HG02870 (cell line): ENCODE measurements at regions not wholly inside any gene's neighbourhood (a gene's known extent, or its start where the extent isn't known, plus 50 kb on each side); places are given as distances from the start of the nearest gene placed in this dataset.
A peak's percentile ranks its signal among the peaks of the same experiment; 100 is the strongest.

Experiments used
- ATAC-seq: cut with Tn5 transposase; IDR thresholded peaks from one replicate; pipeline ENCODE4 v1.9.1; 2021; ENCODE audit warnings: mild to moderate bottlenecking, moderate library complexity; ENCODE audit not compliant: unreplicated experiment

DNA sequence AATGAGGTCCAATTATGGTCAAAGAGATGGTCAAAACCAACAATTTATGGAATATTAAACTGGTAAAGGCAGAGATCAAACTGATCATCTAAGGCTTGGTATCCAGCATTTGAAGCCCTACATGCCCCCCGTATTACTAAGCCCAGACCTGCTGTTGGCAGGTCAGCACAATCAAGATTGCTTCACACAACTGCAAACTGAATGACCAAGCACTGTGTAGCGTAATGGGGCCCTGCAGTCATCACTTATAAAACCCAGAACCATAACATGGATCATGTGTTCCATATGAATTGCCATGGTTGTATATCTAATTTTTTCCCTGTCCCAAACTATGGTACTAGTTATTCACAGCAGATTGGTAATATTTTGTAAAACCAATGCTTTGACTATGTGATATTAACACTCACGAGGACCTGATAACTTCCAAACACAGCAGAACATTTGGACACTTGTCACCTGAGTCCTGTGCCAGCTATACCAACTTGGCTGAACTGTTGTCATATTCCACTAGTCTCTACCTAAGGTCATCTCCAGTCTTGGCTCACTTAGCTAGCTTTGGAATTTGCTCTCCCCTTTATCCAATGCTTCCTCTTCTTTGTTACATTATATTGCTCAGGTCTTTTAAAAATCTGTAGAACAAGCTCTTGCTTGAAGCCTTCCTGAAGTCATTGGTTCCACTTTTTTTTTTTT is 81.7 kb upstream of the HMHB1 start:
- ATAC-seq: no peak

DNA sequence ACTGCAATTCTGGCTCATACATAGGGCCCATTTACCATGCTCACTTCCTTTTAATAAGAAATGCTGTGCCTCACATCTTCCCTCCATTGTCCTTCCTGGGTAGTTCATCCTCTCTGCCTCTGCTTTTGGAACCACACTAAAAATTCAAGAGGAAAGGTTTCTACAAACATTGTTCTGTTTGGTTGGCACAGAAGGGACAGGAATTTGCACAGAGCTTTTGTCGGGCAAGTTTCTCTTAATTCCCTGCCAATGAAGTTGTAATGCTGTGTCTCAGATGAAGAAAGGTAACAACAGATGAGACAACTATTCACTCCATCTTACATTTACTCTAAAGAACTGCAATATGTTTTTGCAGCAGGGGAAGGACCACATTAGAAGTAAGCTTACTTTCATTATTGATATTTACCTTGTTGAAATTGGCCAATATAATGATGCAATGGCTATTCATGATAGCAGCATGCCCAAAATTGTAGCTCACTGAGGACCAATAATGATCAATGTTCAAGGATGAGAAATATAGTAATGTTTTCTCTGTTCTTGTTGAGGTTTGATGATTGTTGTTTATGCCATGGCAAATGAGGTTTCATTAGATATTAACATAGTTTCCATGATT is 82.5 kb upstream of the HMHB1 start:
- no peak for ATAC-seq

DNA sequence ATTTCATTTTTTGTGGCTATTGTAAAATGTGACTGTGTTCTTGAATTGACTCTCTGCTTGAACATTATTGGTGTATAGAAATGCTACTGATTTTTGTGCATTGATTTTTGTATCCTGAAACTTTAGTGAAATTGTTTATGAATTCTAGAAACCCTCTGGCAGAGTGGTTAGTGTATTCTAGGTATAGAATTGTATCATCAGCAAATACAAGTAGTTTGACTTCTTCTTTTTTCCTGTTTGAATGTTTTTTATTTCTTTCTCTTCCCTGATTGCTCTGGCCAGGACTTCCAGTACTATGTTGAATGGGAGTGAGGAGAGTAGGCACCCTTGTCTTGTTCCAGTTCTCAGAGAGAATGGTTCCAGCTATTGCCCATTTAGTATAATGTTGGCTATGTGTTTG is 88.8 kb upstream of the HMHB1 start:
- ATAC-seq: no peak

DNA sequence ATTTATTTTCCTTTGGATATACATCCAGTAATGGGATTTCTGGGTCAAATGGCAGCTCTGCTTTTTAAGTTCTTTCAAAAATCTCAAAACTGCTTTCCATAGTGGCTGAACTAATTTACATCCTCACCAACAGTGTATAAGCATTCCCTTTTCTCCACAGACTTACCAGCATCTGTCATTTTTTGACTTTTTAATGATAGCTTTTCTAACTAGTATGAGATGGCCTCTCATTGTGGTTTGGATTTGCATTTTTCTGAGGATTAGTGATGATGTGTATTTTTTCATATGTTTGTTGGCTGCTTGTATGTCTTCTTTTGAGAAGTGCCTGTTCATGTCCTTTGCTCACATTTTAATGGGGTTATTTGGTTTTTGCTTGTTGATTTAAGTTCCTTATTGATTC is 90.0 kb upstream of the HMHB1 start:
- ATAC-seq: no peak

DNA sequence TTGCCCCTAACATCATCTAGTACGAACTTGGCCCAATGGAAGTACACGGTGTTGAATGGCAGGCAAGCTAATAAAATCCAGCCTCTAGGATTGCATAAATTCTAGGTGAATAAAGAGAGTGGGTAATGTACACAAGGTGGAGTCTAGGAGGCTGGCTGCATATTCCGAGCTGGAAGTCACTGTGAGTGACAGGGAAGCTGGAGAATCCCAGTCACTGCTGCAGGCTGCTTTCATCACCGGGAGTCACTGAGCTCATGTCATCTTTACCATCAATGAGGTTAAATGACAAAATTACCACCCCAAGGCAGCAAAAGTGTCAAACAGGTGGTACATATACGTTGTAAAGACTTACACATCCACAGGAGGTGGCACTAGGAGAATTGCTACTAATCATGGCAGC is 91.3 kb upstream of the HMHB1 start:
- ATAC-seq: no peak

DNA sequence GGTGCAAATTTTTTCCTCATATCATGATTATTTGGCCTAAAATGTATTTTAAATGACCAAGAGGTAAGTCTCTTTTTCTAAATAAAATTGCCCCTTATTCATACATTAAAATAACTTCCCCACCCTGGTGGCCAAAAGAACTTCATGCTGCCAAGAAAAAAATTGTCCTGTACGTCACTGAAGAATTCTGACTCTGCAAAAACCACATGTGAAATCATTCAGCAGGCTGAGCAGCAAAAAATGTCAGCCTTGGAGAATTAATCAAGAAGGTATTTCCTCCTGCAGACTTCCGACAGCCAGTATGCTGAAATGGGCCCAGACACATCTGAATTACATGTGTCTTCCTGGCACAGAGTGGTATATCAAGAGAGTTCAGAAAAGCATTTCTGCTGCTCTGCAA is 94.6 kb upstream of the HMHB1 start:
- no peak for ATAC-seq

DNA sequence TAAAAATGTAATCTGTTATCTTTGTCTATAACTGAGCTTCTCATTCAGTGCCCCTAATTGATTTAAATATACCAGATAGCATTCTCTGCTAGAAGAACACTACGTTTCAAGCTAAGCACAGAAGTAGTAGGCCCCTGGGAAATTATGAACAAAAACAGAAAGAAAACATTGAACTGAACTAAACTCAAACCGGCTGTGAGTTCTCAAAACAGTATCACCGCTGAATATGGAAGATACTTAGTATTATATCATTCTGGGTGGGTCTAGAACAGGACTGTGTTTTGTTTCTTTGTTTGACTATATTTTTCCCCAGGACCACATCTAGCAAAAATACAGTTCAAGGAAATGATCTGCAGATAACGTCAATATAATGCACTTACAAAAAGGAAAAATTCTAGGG is 95.1 kb upstream of the HMHB1 start:
- no peak for ATAC-seq

DNA sequence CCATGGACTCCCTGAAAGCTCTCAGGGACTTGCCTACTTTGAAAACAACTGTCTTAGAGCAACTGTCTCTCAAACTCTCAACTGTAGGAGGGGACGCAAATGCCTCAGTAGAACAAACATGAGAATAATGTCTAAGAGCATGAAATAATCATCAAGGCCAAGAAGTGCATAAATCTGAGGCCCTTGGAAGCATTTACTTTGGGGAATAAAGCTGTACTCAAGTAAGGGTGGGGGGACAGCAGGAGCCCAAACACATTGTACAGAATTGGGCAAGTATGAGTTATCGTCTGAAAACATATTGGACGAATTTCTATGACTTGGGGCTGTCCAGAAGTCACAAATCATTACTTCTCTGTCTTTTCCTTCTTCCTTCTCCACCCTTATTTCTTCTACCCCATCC is 96.3 kb upstream of the HMHB1 start:
- ATAC-seq: no peak

DNA sequence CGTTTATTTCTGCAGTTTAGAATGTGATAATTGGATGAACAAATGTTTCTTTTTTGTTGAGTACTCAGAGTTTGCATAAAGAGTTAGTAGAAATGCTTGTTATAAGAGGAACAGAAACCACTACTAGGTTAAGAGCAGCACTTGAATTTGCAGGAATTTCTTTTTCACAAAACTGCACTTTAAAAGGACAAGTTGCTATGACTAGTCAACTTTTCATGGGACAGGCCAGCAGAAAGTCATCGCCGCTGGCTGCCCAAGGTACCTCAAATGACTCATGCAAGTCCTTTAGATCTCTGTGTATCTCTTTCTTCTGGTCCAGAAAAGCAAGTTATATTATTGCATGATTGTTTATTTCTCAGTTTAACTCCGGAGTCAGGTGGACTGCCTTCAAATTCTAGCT is 97.3 kb upstream of the HMHB1 start:
- ATAC-seq: peak; percentile 77

DNA sequence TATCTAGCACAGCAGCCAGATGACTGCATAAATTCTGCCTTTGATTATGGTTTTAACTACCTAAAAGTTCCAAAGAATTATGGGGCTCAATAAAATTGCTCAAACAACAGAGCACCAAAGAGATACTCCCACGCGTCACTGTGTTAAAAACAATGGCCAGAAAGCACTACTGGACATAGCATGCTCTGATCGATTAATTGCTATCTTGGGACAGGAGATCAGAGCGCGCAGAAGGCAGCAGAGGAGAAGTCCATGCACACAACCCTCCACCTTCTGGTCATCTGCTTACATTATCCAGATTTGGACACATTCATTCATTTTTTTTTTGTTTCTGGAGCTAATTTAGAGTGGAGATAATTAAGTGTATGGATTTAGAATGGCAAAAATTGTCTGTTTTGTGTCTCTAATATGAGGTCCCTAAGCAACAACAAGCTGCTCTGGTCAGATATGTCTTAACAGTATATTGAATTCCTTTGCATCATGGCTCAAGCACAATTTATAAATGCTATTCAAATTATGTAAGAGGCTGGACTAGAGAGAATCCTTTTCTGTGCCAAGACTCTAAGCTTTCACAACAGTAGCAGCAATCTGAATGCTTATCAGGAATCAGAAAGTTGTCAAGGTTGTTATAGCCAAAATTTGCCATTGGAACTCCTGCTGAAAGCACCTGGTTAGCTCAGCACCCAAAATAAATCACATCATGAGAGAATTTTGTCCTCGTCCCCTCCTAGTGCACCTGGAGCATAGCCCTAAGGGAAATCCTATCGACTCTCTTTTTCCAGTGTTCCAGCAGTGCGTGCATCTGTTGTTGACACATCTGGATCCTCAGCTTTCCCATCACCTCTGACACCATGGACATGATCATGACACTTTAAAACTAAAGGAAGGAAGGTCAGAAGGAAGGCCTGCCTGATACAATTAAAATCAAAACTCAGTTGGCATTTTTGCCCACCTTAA is 98.6 kb upstream of the HMHB1 start:
- ATAC-seq: no peak

DNA sequence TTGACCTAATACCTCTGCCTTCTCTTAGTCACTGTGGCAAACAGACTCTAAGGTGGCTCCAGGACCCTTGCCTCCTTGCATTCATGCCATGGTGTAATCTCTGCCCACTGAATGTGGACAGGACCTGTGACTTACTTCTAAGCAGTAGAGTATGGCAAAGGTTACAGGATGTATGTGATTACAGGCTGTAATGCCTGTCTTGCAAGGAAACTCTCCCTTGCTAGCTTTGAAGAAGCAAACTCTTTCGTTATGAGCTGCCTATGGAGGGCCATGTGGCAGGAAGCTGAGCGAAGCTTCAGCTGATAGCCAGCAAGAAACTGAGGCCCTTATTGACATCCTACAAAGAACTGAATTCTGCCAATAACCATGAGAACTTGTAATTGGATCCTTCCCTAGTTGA is 103.3 kb upstream of the HMHB1 start:
- ATAC-seq: no peak

DNA sequence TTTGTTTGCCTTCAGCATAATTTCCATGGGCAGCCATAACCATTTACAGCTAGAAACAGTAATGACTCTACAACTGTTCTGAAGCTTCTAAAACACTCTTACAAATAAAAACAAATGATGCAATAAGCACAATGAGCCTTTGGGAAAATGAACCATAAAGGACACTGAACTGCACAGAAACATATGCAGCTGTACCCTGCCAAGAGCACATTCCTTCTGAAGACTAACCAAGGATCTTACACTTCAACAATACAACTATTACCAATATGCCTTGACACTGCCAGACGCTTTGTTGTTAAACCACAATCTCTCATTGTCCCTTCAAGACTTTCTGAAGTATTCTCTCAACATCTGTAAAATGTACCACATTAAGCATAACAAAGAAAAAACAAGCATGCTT is 104.2 kb upstream of the HMHB1 start:
- no peak for ATAC-seq

DNA sequence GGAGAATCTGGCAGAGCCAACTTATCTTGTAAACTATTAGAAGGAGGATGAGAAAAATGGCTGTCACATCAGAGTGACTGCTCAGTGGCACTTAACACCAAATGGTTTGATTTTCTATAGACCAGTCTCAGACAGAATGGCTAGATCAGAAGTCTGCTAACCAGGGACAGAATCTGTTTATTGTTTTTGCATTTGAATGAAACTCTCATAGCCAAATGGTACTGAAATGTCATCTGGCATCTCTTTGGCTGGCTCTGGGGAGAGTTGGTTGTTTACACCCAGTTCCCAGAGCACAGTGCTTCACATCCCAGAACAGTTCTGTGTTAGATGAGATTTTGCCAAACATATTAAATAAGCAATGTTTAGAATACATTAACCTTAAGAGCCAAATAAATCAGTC is 106.6 kb upstream of the HMHB1 start:
- no peak for ATAC-seq

DNA sequence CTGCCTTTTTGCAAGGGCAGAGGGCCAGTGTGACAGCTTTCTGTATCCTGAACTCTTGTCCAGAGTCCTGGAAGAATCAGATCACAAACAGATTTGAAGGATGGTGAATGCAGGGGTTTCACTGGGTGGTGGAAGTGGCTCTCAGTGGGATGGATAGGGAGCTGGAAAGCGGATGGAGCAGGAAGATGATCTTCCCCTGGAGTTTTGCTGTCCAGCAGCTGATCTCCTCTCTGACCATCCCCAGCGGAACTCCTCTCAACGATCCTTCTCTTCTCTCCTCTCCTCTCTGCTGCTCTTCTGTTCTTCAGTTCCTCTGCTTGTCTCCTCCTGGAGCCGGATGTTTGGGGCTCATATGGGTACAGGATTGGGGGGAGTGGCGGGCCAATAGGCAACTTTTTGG is 108.3 kb upstream of the HMHB1 start:
- no peak for ATAC-seq

DNA sequence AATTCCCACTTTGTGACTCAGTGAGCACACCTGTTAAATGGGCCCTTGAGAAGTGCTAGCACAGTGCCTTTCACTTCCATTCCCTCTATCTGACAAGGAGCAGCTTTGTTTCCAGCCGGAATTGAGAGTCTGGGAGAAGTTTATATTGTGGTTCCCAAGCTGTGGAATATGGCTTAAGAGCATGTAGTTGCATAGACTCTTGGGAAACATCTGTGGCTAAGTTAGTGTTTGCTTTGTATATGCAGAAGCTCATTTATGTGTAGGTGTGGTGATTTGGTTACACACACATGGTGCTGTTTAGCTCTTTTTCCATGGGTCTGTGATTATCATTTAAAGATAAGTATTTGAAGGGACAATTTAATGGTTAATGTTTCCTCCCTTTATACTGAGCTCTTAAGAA is 110.5 kb upstream of the HMHB1 start:
- no peak for ATAC-seq

DNA sequence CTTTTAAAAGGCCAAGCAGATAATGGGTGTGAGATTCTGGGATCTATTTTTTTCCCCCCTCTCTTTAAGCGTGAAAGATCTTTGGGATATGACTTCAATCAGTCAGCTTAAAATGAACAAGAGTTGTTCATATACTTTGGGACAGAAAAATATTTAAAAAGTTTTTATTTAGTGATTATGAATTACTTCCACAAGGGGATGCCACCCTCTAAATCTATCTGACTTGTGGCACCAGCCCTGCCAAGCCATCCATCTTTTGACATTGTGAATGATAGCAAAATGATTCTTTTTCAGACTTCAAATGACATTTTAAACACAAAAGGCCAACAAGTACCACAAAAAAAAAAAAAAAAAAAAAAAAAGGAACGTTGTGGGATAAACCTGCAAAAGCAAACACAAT is 111.0 kb upstream of the HMHB1 start:
- ATAC-seq: no peak

DNA sequence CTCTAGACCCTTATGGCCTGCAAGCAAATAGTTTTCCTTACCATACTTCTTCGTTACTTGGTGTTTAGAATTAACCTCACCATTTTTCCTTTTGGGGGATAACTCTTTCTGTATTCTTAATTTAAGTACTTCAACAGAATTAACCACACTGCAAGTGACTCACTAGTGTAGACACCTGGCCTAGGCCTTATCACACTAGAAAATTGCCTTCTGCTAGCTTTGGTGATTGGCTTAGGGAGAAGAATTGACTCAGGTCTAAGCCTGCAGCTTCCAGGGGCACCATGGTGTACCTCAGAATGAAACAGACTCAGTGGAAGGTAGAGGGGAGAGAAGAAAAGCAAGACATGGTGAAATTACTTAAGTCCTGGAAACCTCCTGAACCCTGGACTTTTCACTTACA is 112.8 kb upstream of the HMHB1 start:
- no peak for ATAC-seq

DNA sequence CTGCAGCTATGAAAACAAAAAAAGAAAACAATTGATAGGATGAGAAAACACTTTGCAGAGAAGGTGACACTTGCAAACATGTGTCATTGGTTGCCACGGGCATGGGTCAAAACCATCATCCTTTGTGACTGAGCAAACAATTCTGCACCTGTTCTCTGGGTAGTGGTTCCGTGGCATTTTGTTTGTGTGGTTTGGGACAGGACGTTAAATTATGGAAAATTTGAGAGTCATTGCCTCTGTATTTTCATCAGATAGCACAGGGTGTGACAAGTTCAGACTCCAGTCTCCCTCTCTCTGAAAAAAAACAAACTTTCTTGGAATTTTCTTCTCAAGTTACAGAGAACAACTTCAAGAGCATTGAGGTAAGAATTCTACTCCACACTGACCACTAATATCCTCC is 113.4 kb upstream of the HMHB1 start:
- ATAC-seq: no peak

DNA sequence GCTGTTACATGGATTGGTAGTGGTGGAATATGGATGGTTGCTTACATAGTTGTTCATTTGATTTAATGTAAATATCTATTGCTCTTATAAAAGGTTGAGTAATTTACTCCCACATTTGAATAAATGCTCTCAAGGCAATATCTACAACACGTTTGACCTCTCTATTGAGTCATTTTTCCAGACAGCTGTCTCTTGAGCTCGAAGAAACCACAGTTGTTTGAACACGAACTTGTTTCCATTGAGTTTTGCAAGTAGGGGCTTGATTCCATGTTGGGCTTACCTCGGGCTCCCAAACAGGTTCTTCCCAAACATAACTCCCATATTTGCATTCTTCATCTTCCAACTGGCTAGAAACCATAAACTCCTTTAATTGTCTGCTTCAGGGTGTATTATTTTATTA is 115.0 kb upstream of the HMHB1 start:
- ATAC-seq: no peak

DNA sequence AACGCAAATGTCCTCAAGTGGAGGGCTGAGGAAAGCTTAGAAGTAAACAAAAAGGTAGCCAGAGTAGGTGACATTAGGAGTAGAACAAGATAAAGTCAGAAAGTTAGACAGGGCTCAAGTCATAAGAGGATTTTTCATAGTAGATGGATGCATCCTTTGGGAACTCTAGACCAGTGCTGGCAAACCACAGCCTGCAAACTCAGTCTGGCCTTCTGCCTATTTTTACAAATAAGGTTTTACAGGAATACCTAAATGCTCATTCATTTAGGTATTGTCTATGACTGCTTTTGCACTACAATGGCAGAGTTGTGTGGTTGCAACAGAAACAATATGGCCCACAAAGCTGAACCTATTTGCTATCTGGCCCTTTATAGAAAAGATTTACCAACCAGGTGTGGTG is 116.0 kb upstream of the HMHB1 start:
- no peak for ATAC-seq

DNA sequence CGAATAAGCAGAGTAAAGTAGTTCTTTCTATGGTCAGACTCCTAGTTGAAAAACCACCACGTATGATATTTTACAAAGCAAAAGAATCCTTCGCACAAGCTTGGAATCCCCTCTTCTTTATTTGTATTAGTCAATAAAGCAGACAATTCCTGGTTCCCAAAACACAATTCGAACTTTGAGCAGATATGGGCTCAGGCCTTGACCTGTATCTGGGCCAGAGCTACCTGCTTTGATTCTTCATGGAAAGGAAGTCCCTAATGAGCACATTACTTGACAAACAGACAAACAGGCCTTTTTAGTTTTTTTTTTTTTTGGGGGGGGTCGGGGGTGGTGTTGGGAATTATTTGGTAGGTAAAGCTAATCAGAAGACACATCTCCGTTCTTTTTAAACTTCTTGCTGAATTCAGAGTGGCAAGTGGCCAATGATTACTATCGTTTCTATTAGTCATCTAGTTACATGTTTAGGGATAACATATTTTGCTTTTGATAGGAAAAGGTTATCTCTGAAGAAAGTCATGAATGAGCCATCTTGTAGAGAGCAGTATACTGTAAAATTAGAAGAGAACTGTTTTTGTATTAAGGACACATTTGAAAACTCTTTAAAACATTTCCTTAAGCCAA is 116.6 kb upstream of the HMHB1 start:
- ATAC-seq: no peak

DNA sequence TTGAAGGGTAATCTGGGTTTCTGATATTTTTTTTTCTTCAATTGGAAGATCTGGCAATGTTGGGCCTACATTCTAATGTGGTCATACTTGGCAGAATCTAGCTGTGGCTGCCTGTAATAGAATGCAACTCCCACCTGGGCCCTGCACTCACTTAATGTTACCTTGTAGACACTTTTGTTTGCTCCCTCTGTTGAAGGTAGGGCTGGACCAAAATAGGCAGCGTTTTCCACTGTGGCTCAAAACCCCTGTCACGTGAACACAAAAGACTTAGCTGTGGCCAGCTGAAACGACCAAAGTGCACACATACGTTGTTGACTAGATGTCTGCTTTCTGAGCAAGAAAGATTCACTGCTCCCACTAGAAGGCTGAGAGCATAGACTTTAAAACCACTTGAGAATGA is 117.6 kb upstream of the HMHB1 start:
- ATAC-seq: no peak
